ENCODE measurements at regions not wholly inside any gene's neighbourhood (a gene's known extent, or its start where the extent isn't known, plus 50 kb on each side); places are given as distances from the start of the nearest gene placed in this dataset.
"Not testable (repeated sequence)": the region's sequence is repeated elsewhere in the genome, so short reads cannot be mapped to it uniquely, and the experiment has no call there.

DNA sequence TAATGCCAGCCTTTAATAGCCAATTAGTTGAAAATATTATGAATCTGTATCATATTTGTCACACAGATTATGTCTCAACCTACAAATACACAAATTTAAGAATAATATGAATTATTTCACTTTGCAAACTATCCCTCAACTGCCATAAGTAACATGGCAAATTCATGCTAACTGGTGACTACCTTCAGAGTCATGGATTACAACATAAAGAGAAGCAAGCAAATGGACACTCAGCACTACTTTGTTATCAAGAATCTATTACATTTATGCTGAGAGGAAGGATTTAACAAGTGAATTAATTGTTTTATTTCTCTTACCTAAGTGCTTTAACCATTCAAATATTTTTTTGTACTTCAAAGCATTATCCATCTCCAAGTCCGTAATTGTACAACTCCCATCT, 103.1 kb upstream of the BCL6 start:
- H3K27ac Mint-ChIP-seq: no peak overlapping the region

DNA sequence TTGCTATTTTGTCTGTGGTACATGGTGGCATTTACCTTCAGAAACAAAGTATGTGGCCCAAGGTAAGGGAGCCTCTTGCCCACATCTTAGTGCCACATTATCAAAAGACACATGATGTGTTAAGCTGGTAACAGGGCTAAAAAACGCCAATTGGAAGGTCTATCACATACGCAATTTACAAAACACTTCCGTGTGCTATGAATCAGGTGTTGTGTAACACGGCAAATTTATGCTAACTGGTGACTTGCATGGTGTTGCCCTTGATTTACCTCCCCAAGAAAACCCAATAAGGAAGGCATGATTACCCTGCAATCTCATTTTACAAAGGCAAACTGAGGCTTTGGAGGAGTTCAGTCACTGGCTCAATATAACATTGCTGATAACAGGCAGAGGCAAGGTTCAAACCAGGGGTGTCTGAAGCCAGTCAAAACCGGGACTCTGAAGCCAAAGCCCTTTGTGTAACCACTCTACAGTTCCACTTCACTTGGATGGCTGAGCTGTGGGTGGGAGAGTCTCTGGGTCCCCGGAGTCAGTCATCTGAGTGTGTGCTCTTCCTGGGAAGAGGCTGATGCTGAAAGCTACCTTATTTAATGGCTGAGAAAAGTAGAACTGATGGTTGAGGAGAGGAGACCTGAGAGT, 103.9 kb upstream of the BCL6 start:
- Mint-ChIP-seq H3K27ac (no peak overlapping the region), H3K9me3 (peaks cover 0 to 3% (median 0%) of the 10 kb centered on the region in 6 donors), H3K27me3 (ENCODE audit: low read depth in 3 of 3) (no peaks in the 10 kb centered on the region), H3K4me1 (peaks cover 16 to 17% of the 10 kb centered on the region in 2 donors), H3K36me3 (peaks cover 0 to 4% (median 0%) of the 10 kb centered on the region in 3 donors), H3K4me3 (no peak overlapping the region)
- DNase-seq: no peak

More for the DNA sequence above, 103.1 kb upstream of the BCL6 start:
- Mint-ChIP-seq H3K4me1 (peaks cover 16 to 17% of the 10 kb centered on the region in 2 donors), H3K9me3 (no peaks in the 10 kb centered on the region), H3K27me3 (ENCODE audit: low read depth in 3 of 3) (no peaks in the 10 kb centered on the region), H3K4me3 (no peak overlapping the region), H3K36me3 (peaks cover 0 to 4% (median 0%) of the 10 kb centered on the region in 3 donors)
- DNase-seq: no peak

DNA sequence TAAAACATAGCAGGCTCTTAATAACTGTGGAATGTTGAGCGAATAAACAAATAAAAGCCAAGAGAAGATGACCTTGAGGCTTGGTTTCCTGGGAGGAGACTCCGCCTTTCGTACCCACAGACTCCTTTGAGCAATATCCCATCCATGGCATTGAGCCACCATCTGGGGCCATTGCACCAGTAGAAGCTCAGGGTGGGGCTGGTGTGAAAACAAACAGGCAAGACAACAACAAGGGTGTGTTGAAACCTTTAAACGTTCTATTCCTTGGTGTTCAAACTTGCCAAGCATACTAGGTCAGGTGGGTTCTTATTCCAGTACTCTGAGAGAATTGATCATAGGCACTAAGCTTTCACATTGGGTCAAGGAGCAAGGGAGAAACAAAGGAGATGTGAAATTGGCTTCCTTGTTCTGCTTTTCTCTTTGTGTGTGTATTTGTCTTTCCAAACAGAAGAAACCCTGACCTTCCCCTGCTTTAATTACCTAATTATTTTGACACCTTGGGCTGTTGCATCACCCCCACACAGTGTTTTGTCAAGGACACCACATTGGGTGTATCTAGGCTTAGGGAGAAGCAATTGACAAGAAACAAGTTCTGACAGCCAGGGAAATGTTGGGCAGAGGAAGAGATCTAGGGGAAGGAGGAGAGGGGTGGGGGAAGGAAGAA, 105.1 kb upstream of the BCL6 start:
- H3K9me3 Mint-ChIP-seq: peaks cover 0 to 3% (median 0%) of the 10 kb centered on the region in 6 donors
- peaks cover 0 to 4% (median 0%) of the 10 kb centered on the region in 3 donors for H3K36me3 Mint-ChIP-seq
- no peak for DNase-seq
- no peaks in the 10 kb centered on the region for H3K27me3 Mint-ChIP-seq (ENCODE audit: low read depth in 3 of 3)
- peaks cover 16 to 17% of the 10 kb centered on the region in 2 donors for H3K4me1 Mint-ChIP-seq
- H3K4me3 Mint-ChIP-seq: peak overlapping the region in 3 of 5 donors; percentile 1 to 16 (median 11)
- no peak overlapping the region for H3K27ac Mint-ChIP-seq

DNA sequence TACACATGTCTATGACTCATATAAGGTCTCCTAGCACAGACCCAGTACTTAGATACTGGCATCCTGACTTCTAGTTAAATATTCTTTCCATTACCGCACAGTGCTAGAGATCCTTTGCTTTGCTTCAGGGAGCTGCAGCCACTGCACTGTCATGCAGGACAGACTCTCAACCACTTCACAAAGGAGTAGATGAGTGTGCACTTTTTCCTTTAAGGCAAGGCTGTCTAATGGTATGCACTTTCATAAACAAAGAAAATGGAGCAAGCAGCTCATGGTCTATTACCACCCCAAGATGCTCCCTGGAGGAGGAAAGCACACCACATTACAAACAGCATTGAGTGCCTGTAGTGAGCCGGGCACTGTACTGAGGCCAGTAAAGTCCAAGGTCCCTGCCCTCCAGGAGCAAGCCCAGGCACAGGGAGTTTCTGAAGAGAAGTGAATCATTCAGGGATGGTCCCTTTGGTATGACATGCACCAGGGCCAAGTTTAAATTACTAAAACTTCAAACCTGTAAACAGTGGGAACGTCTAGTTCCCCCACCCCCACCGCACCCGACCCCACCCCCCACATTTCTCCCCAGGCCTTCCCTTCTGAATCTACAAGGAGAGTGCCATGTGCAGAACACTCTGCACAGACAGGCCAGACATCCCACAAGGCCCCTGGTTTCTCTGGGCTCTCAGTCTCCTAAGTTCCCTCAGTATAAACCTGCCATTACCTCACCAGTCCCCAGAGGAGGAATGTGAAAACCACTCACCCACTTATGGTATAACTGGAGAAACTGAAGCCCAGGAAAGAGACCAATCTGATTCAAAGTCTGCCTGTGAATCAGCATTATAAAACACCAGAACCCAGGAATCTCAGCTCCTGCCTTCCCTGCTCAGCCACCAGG, 107.8 kb upstream of the BCL6 start:
- Mint-ChIP-seq H3K36me3 (peaks cover 0 to 13% (median 0%) of the 10 kb centered on the region in 3 donors), H3K9me3 (peaks cover 0 to 3% (median 0%) of the 10 kb centered on the region in 6 donors), H3K27ac (no peak overlapping the region), H3K4me1 (peaks cover 16 to 17% of the 10 kb centered on the region in 2 donors), H3K27me3 (ENCODE audit: low read depth in 3 of 3) (peaks cover 0 to 2% (median 0%) of the 10 kb centered on the region in 3 donors), H3K4me3 (no peak overlapping the region)
- no peak for DNase-seq

DNA sequence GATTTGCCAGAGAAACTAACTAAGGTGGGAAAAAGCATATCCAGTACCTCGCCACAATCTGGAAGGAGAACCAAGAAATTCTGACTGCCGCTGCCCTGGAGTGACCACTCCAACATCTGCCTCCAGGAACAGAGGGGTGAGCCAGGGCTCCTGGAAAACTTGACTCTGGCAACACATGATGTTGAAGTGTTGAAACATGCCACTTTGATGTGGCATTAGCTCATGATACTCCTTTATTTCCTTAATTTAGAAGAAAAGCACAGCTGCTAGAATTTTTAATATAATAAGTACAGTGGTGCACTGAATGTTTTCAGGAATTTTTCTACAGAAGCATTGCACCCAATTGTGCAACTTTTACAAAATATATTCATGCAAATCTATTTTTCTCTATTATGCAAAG, 109.9 kb upstream of the BCL6 start:
- Mint-ChIP-seq H3K4me3 (no peak overlapping the region), H3K36me3 (peaks cover 0 to 13% (median 3%) of the 10 kb centered on the region in 3 donors)

DNA sequence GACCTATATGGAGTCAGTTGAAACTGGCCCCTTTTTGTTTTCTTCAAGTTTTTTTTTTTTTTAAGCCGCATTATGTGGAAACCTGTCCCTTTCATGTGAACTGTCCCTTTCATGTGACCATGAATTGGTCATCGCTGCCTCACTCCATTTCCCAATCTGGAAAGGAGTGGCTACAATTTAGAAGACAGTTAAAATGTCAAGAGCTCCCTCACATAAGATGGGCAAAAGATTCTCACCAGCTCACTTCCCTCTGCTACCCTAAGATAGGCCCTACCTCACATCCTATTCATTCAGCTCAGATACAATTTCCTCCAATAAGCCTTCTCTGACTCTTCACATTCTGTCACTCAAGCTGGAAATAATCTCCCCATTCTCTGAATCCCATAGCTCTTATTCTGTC, 111.3 kb upstream of the BCL6 start:
- no peak overlapping the region for H3K27ac Mint-ChIP-seq
- H3K27me3 Mint-ChIP-seq (ENCODE audit: low read depth in 3 of 3): peaks cover 0 to 9% (median 0%) of the 10 kb centered on the region in 3 donors

More for the DNA sequence above, 109.9 kb upstream of the BCL6 start:
- Mint-ChIP-seq H3K4me1 (peaks cover 9 to 10% of the 10 kb centered on the region in 2 donors), H3K9me3 (peaks cover 0 to 3% (median 0%) of the 10 kb centered on the region in 6 donors), H3K27me3 (ENCODE audit: low read depth in 3 of 3) (peaks cover 0 to 5% (median 0%) of the 10 kb centered on the region in 3 donors), H3K27ac (no peak overlapping the region)
- DNase-seq: no peak

DNA sequence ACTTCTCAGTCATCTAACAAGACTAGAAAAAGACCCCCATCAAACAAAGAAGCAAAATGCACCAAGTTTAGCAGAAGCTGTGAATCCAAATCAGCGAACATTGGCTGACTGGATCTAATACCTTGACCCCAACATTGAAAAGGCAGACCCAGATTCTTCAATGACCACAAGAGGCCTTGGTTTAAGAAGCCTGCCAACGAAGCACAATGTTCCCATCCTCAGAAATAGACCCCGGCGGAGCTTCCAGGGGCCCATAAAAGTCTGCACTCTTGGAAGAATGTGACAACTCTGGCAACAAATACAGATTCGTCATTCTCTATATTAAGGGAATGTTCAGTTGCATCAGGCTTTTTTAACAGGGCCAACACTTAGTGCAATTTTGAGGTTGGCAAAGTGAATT, 112.8 kb upstream of the BCL6 start:
- no peaks in the 10 kb centered on the region for H3K4me1 Mint-ChIP-seq
- H3K27me3 Mint-ChIP-seq (ENCODE audit: low read depth in 3 of 3): peaks cover 0 to 9% (median 3%) of the 10 kb centered on the region in 3 donors
- no peak overlapping the region for H3K27ac Mint-ChIP-seq
- peaks cover 0 to 15% (median 10%) of the 10 kb centered on the region in 3 donors for H3K36me3 Mint-ChIP-seq
- DNase-seq: no peak
- H3K4me3 Mint-ChIP-seq: no peak overlapping the region
- peaks cover 3 to 12% (median 7%) of the 10 kb centered on the region in 6 donors for H3K9me3 Mint-ChIP-seq

More for the DNA sequence above, 111.3 kb upstream of the BCL6 start:
- DNase-seq: no peak
- no peaks in the 10 kb centered on the region for H3K4me1 Mint-ChIP-seq
- no peak overlapping the region for H3K4me3 Mint-ChIP-seq
- H3K9me3 Mint-ChIP-seq: peaks cover 3 to 8% (median 7%) of the 10 kb centered on the region in 6 donors
- peaks cover 0 to 15% (median 9%) of the 10 kb centered on the region in 3 donors for H3K36me3 Mint-ChIP-seq

DNA sequence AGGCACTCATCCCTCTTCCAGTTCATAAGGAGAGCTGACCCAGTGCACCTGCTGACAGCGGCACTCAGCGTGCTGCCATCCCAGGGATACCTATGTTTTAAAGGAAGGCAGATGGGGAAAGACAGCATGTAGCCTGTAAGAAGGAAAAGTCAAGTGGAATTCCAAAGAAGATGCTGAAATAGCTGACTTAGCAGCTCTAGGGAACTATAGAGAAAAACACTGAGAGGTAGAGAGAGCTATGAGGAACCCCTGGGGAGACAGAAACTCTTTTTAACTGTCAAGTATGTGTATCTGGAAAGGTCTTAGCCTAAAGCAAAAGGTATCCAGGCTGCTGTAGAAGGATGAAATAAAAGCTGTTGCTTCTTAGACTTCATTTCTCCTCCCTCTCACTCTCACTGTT, 113.4 kb upstream of the BCL6 start:
- Mint-ChIP-seq H3K27me3 (ENCODE audit: low read depth in 3 of 3) (peaks cover 0 to 9% (median 3%) of the 10 kb centered on the region in 3 donors), H3K36me3 (peaks cover 0 to 15% (median 10%) of the 10 kb centered on the region in 3 donors), H3K27ac (no peak overlapping the region), H3K4me3 (no peak overlapping the region), H3K4me1 (no peaks in the 10 kb centered on the region), H3K9me3 (peaks cover 3 to 9% (median 7%) of the 10 kb centered on the region in 6 donors)
- no peak for DNase-seq

DNA sequence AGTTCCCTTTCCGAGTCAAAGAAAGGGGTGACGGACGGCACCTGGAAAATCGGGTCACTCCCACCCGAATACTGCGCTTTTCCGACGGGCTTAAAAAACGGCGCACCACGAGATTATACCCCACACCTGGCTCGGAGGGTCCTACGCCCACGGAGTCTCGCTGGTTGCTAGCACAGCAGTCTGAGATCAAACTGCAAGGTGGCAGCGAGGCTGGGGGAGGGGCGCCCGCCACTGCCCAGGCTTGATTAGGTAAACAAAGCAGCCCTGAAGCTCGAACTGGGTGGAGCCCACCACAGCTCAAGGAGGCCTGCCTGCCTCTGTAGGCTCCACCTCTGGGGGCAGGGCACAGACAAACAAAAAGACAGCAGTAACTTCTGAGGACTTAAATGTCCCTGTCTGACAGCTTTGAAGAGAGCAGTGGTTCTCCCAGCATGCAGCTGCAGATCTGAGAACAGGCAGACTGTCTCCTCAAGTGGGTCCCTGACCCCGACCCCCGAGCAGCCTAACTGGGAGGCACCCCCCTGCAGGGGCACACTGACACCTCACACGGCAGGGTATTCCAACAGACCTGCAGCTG, 117.5 kb upstream of the BCL6 start:
- H3K9me3 Mint-ChIP-seq: not testable (repeated sequence)
- H3K4me3 Mint-ChIP-seq: peak overlapping the region in 1 of 5 donors; percentile 45

DNA sequence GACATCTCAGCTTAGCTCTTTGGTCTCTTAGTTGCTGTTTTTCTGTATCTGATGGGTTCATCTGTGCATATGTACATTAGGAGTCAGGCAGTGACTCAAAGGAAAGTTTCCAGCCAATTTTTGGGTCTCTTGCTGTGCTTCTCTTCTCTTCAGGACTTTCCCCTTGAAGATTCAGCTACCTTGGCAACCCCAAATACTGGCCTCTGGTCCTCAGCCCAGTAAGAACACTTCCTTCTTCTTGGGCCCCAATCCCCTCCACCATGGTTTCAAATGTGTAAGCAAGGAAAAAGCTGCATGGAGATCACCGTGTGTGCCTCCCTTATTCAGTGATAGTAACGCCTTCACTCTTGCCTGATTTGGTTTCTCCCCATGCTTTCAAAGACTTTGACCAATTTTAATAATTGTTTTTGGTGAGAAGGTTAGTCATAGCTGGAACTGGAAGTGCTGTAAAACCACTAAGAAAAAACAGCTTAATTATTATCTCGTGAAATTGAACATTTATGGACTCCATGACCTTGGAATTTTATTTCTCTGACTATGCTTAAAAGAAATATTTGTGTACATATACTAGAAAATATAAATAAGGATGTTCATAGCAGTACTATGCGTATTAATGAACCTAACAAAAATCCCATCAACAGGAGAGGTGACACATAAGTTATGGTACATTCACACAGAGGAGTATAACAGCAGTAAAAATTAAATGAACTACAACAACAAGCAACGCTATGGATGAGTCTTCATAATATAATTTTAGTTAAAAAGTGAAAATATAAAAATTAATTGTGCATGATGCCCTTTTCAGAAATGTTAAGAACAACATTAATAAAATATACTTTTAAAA, 125.3 kb upstream of the BCL6 start:
- H3K9me3 Mint-ChIP-seq: no peaks in the 10 kb centered on the region
- H3K27me3 Mint-ChIP-seq (ENCODE audit: low read depth in 3 of 3): peaks cover 0 to 2% (median 0%) of the 10 kb centered on the region in 3 donors
- H3K4me3 Mint-ChIP-seq: no peak overlapping the region
- no peak overlapping the region for H3K27ac Mint-ChIP-seq
- DNase-seq: no peak
- H3K36me3 Mint-ChIP-seq: no peaks in the 10 kb centered on the region
- peaks cover 0 to 6% of the 10 kb centered on the region in 2 donors for H3K4me1 Mint-ChIP-seq

More for the DNA sequence above, 117.5 kb upstream of the BCL6 start:
- not testable (repeated sequence) for H3K4me1 Mint-ChIP-seq; H3K27me3 Mint-ChIP-seq (ENCODE audit: low read depth in 3 of 3)
- Mint-ChIP-seq H3K36me3 (peaks cover 0 to 12% (median 10%) of the 10 kb centered on the region in 3 donors), H3K27ac (peak overlapping the region in 1 of 6 donors; percentile 29)
- peak in 1 of 3 donors; percentile 20 for DNase-seq

DNA sequence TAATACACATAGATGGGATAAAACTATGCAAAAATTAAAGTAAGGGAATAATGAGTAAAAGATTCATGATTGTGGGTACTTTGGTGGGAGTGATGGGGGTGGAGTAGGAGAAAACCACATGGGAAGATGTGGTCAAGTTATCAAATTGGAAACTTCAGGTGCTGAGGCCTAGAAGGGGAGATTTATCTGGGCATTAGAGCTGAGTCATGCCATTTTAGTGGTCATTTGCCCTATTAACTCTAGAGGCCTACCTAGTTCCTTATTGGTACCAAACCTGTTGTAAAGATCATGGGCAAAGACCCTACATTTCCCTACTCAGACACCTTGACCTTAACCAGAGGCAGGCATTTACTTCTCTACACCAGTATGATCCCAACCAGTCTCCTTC, 125.9 kb upstream of the BCL6 start:
- Mint-ChIP-seq H3K4me1 (peaks cover 0 to 6% of the 10 kb centered on the region in 2 donors), H3K27ac (no peak overlapping the region), H3K9me3 (no peaks in the 10 kb centered on the region), H3K27me3 (ENCODE audit: low read depth in 3 of 3) (peaks cover 0 to 2% (median 0%) of the 10 kb centered on the region in 3 donors), H3K4me3 (no peak overlapping the region), H3K36me3 (no peaks in the 10 kb centered on the region)
- DNase-seq: no peak

DNA sequence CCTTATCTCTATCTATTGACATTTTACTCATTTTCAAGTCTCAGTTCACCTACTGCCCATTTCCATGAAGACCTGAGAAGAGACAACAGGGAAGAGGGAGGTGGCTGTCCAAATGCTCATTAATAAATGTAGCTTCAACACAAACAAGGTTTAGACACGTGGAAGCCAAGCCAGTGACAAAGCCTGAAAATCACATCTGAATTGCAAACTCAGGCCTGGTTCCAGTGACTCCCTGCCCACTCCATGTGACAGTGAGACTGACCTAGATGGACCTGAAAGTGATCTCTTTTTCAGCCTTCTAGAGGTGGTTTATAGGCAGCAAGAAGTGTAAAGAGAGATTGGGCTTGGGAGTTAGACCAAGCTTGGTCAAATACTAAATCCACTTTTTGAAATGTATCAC, 126.6 kb upstream of the BCL6 start:
- no peak overlapping the region for H3K4me3 Mint-ChIP-seq
- no peak overlapping the region for H3K27ac Mint-ChIP-seq
- H3K9me3 Mint-ChIP-seq: no peaks in the 10 kb centered on the region
- no peak for DNase-seq
- peaks cover 0 to 3% (median 2%) of the 10 kb centered on the region in 3 donors for H3K27me3 Mint-ChIP-seq (ENCODE audit: low read depth in 3 of 3)
- H3K36me3 Mint-ChIP-seq: no peaks in the 10 kb centered on the region
- H3K4me1 Mint-ChIP-seq: peaks cover 0 to 6% of the 10 kb centered on the region in 2 donors

All from immature natural killer cell (primary cell).